Activated T-cell treated with anti-CD3 and anti-CD28 coated beads, Interleukin-2, amount 50 U/mL, for 48 hours (primary cell): ENCODE measurements at regions not wholly inside any gene's neighbourhood (a gene's known extent, or its start where the extent isn't known, plus 50 kb on each side); places are given as distances from the start of the nearest gene placed in this dataset.

Experiments used
- DNase-seq, 2 experiments: peaks; one replicate each; pipeline ENCODE4 v3.0.0-alpha.2; 2020

DNA sequence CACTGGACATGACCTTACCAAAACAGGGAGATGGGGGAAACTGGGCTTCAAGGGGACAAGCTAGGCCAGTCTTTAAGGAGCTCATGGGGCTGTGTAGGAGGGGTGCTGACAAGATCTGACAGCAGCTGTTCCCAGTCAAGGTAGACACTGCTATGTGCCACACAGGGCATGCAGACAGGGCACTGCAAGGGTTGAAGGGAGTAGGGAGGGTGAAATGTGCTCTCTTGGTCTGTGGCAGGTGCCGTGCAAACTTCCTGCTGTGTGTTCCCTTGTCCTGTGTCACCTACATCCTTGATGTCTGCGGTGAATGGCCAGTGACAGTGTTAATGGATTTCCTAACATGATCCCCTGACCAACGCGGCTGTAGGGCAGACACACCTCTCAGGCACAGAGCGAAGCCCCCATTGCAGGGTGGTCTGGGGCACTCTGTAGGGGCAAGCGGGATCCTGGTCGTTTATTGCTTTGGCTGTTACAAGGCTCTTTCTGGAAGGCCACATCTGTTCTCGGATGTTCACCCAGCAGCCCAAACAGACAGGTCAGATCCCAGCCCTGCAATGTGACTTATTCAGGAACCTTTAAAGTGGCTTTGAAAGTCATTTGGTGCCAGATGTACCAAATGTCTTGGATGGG is 199.5 kb upstream of the ZNF536 start:
- no peak for DNase-seq

DNA sequence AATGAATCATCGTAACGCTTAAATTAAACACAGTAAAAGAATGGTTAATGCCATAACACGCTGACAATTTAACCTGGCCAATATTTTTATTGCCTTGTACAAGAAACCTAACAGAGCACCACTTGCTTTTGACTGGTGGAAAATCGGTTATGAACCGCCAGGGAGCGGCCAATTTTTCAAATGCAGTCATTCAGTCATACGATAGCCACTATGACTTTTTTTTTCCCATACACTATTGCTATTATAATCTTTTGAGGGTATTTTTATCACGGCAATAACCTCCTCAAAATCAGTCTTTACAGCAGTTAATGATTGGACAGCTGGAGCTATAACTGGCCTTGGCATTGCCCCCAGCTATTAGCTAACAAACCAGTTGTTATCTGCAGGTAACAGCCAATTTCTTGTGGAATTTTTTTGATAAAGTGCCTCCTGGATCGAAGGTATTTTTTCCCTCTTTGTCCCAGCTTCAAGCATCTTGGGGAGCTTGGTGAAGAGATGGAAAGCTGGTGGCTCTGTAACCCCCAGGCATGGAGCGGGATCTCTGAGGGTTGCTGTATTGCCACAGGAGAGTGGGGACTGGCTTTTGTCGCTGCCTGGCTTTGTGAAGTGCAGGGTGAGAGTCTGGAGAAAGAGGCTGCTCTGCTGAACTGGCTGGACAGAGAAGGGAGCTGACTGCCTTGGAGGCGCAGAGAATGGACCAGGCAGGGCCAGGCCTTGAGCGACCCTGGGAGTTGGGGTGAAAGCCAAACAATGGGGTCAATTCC is 198.4 kb upstream of the ZNF536 start:
- DNase-seq = no peak

DNA sequence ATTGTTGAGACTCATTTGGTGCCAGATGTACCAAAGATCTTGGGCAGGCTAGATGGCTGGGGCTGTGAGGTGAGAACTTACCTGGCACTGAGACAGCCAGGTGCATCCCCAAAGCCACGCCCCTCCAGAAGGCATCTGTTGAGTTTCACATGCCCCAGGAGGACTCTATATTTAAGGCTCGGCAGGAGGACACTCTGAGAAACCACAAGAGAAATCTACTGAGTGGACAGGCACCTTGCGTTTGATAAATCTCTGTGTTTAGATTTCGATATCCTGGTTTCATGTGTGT is 197.9 kb upstream of the ZNF536 start:
- DNase-seq = no peak

DNA sequence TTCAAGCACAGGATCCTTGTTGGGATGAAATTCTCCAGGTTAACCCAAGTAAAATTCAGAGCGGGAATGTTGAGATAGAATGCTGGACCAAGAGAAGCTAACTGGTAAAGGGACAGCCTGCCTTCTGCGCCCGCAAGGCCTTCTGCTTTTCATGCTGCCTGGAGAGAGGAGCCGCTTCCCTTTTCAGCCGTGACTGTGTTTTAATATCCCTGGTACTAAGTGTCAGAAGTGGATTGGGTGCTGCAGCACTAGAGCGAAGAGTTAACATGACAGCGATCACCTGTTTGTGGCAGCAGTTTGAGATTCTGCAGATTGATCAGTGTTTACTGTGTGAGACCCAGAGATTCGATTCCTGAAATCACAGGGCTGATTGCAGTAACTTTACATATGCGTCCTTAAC is 197.4 kb upstream of the ZNF536 start:
- DNase-seq = no peak

DNA sequence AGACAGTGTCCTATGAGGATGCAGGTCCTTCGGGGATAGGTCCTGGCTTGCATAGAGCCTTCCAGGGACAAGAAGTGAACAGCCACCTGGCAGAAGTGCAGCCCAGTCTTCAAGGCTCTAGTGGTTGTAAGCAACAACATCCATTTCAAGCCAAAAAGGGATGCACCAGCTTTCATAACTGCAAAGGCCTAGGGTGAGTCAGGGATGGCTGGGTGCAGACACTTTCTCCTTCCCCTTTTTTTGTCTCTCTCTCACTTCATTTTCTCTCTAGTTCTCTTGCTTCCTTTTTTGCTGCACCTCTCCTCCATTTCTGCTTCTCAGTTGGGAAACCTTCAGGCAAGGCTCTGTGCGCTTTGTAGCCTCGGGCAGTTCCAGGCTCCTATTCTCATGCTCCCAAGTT is 196.2 kb upstream of the ZNF536 start:
- no peak for DNase-seq

DNA sequence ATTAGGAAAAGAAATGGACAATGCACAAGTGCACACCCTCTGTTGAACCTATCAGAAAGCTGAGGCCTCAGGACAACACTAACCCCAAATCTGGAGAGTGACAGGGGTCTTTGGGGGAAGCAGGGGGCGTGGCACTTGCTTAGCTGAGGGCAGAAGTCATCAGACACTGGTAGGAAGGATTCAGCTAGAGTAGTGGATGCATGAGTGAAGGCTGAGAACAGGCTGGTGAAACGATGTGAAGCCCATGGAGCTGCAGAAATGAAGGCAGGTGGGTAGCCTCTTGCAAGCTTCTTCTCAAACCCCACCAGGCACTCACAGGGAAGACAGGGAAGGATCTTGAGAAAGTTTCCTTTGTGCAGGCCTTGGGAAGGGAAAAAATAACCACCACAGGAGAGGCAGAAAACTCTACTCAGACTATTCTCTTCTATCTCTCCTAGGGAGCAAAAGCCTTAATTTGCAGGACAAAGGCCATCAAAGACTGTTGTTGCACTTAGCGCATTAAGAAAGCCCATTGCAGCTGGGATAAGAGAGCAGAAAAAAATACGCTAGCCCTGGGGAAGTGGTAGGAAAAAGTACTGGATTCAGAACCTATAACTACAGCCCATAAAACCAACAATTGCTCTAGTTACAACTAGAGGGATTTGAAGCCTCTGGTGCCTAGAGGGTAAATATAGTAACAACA is 193.3 kb upstream of the ZNF536 start:
- no peak for DNase-seq

DNA sequence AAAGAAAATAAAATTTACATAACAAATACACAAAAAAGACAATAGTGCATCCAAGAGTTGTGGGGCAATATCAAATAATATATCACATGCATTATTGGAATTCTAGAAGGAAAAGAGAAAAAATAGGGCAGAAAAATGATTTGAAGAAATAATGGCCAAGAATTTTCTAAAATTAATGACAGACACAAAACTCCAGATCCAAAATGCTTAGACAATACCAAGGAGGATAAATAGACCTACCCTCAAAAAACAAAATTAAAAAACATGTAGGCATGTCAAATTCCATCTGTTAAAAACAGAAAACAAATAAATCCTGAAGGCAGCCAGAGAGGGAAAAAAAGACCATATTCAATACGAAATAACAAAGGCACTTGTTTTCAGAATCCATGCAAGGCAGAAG is 191.5 kb upstream of the ZNF536 start:
- DNase-seq = no peak

DNA sequence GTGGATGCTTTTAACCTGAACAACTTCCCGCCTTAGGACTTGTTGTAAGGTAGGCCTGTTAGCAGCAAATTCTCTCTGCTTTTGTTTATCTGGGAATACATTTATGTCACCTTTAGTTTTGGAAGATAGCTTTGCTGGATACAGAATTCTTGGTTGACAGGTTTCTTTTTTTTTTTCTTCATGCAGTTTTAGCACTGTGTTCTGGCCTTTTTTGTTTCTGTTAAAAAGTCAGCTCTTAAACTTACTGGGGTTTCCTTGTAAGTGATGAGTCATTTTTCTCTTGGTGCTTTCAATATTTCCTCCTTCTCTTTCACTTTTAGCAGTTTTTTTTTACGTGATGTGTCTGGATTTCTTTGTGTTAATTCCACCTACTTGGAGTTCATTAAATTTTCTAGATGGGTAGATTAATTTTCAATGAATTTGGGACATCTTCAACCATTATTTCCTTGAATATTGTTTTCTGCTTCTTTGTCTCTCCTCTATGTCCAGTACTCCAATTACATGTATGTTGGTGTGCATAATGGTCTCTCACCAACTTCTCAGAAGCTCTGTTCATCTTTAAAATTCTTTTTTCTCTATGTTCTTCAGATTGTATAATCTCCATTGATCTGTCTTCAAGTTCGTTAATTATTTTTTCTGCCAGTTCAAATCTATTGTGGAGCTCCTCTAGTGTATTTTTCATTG is 188.2 kb upstream of the ZNF536 start:
- no peak for DNase-seq

DNA sequence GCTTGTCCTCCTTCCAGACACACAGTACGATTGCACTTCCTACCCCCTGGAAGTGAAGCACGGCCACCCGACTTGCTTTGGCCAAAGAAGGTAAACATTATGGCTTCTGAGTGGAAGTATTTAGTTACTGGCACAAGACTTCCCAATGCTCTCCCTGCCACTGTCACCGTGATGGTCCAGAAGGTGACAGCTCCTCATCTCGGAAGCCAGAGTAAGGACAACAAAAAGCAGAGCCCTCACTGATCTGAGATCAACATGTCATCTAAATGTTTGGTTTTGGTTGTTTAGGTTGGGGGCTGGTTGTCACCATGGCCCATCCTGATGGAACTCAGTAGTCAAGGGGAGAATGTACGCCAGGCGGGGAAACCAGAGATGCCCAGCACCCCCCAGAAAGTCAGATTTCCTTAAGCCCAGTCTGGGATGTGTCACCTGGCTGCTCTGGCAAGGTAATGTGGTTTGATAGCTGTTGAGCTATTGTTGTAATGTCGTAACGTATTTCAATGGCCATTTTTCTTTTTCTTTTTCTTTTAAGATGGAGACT is 170.1 kb upstream of the ZNF536 start:
- DNase-seq = no peak

DNA sequence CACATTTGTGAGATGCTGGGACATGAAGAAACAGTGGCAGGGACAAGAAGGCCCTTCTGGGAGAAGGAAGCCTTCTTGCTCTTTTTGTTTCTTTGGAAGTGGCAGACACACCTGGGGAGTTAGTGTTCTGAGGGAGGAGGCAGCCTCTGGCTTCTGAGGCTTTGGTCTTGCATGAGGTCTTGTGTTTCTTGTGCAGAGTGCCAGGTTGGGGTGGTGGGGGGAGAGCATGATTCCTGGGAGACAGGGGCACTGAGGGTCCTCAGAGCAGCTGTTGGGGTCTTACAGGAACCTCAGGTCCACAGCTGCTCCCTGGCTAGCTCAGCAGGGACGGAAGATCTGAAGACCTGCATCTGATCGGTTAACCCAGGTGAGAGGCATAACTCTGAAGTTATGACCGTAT is 167.5 kb upstream of the ZNF536 start:
- no peak for DNase-seq

DNA sequence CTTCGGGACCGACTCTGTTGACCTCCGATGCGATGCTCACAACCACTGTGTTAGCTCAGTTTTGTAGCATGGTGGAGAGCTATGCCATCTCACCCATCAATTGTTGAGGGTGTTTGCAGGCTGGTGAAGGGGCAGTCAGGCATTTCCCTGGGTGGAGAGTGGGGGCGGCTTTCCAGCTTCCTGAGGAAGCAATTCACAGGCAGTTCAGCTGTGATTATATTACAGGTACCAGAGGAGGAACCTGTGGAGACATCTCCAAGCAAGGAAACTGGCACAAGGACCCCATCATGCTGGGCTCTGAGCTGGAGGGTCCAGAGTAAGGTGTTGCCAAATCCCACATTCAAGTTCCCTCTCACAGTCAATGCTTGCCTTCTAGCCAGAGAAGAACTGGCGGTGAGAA is 166.0 kb upstream of the ZNF536 start:
- no peak for DNase-seq

DNA sequence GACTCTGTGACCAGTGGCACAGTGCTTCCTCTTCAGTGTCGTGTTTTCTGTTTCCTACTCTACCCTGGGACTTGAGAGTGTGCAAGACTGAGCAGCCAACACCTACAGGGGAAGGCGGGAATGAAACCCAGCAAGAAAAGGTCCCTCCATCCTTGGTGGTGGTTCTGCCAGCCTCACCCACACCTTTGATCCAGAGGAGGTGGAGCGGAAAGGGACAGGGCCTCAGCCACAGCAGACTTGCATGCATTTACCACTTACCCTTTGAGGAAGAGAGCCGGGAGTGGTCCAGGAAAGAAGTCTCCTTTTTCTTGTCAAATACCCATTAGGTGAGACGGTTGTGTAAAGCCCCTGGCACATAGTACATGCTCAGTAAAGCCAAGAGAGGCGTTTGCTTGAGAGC is 164.8 kb upstream of the ZNF536 start:
- DNase-seq = no peak

DNA sequence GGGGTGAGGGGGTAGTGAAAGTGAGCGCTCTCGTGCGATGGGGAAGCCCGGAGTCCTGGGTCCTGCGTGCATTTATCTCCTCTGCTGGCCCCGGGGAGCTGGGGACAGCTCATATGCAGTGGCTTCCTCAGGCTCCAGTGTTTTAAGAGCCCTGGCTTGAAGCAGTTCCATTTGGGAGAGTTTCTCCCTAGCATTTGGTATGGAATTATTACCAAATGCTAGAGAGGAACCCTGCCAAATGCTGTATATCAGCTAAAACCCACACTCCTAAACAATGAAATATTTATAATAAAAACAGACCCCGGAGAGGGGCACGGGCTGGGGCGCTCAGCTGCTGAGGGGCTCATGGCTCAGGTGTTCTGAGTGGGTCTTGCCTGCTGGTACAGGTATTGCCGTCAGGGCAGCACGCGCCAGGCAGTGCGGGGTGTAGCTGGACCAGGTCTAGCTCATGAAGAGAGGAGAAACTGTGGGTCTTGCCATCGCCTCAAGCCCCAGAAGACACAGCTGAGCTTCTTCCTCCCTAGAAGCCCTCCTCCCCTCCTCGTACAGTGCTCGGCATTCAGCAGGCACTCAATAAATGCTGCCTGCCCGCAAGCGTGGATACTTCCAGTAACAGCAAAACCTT is 163.6 kb upstream of the ZNF536 start:
- DNase-seq = no peak

DNA sequence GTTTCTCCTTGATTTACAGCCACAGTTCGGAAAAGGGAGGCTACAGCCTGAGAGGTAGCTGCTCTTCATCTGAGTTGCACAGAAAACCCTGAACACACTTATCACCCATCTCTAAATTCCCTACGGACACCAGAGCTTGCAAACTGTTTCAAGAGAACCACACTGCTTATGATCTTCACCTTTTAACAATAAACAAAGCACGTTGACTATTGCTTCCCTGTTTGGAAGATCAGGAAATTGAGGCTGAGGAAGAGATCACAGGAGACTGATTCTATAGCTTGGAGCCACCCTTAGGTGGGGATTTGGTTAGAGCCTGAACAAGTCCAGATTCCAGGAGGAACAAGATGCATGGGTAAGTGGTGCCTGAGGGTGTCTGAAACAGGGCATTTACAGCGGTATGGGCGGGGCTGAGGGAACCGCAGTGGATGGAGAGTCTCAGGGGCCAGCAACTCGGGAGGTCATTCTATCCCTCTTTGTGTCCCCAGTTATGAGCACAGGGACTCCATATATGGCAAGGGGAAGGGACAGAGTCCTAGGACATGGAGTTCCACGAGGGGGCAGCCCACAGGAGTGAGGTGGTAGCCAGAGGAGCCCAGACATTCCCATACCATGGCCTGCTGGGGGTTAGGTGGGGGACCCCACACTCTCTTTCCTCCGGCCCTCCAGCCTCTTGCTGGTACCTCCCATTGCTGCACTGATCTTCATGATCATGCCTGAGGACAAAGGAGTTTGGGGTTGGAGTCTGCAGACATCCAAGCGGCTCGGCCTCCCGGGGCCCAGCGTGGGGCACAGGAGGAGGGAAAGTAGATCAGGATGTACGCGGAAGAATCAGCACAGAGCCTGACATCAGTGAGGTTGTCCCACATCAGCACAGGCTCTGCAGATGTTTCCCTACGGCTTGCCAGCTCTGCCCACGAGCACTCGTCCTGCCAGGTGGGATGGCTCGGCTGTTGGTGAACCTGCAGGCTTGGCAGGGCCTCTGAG is 162.3 kb upstream of the ZNF536 start:
- DNase-seq = no peak

DNA sequence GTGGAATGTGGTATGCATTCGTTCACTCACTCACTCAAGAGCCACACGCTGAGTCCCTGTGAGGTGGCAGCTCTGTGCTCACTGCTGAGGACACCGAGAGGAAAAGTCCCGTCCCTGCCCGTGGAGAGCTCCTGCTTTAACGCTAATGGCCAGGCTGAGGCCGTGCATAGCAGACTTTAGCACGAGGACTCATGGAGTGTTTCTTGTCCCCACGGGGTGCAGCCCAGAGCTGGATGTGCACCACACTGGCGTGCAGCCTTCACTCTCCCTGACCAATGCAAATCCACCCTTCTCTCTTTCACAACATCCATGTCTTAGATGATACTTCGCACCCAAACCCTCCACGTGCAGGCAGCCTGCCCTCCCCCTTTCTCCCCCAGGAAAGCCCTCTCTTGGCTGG is 159.6 kb upstream of the ZNF536 start:
- DNase-seq = no peak

DNA sequence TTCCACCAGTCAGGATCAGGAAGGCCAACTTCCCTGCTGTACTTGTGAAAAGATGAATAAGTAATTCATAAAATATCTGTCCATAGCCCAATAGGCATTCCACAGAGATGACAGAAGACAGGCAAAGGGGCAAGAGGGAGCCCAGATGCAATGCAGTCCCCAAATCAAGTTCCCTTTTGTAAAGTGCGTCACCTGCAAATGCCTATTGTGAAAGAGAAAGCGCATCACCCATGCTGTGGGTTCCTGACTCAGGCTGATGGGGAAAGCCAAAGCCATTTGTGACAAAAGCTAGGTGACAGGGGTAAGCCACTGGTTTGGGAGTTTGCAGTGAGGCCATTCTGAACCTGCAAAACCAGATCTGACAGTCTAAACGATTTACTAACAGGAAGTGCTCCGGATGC is 157.5 kb upstream of the ZNF536 start:
- DNase-seq = peak in 1 of 2 experiments; percentile 31

DNA sequence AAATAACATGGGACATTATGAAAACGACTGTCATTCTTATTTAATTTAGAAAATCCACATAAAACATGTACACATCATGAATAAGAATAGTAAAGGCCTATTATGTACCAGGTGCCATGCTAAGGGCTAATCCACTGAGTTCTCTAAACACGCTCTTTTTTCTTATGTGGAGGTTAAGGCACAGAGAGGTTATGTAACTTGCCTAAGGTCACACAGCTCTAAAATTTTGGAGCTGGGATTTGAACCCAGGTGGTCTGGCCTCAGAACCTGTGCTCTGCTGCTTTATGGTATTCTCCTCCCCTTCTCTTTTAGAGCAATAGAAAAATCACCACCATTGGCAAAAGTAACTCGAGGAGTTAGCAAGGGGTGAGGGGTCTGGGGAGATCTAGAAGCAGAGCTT is 156.9 kb upstream of the ZNF536 start:
- no peak for DNase-seq

DNA sequence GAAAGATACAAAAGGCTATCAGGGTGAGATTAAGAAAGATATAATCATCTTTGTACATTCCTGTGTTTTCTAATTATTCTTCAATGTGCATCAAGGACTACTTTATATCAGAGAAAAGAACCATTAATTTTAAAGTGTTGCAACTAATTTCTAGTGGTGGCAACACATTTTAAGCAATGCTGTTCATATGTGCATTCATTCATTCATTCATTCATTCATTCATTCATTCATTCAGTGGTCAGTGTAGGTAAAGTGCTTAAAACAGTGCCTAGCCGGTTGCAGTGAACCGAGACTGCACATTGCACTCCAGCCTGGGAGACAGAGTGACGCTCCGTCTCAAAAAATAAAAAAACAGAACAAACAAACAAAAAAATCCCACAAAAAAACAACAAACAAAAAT is 155.7 kb upstream of the ZNF536 start:
- DNase-seq = no peak

DNA sequence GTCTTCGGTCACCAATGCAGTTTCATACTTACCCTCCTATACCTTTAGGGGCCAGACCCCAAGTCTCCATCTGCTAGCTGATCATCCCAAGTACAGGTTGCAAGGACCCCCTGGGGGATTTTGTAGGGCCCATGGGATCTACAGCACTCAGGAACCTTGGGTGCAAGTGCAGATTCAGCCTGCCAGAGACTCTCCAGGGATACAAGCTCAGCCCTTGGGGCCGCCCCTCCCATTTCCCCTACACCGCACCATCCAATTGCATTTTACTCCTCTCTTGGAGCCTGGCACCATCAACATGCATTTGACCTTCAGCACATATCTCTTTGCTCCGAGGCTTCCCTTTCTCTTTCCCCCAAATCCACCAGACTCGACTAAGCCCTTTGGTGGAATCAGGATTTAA is 154.7 kb upstream of the ZNF536 start:
- no peak for DNase-seq

DNA sequence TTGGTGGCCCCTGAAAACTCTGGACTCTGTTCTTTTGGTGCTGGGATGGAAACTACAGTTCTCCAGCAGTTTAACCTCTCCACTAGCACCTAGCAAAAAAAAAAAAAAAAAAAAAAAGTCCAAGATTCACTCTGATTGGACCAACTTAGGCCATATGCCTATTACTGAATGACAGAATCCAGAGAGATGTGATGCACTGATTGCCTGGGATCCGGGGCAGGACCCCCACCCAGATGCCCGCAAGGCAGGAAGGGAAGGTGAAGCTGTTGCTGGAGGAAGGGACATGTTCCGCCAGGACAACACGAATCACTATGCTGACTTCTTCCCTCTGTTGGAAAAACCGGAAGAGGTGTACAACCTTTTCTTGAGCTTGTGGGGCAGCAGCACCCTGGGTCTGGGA is 152.5 kb upstream of the ZNF536 start:
- DNase-seq = no peak

DNA sequence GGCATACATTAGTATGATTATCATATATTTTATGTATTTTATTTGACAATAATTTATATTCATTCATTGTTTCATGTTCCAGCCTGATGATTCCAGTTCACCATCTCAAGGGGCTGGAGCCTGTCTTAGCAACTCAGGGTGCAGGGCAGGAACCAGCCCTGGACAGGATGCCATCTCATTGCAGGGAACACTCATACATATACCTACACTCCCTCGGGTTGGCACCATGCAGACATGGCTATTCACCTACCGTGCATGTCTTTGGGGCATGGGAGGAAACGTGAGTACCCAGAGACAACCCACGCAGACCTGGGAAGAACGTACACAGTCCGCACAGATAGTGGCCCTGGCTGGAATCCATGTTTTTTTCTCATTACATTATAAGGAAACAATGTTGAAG is 151.0 kb upstream of the ZNF536 start:
- no peak for DNase-seq

DNA sequence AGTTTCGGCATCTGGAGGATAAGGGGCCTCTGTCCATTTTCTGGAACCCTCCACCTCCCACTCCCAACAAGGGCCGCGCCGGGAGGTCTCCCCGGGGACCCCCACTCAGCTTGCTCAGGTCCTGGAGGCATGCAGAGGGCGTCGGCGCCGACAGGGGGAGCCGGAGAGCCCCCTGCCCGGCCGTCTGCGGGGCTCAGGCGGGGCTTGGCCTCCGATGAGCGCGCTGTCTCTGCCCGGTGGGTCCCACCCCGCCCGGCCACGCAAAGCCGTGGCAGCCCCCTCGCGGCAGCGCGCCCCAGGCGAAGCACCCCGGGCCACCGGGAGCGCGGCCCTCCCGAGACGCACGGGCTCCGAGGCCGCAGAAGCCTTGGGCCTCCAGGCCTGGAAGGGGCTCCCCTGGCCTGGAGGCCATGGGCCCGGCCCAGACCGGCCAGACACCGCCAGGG is 149.7 kb upstream of the ZNF536 start:
- DNase-seq = peak; percentile 37 to 55
